ENCODE measurements at regions not wholly inside any gene's neighbourhood (a gene's known extent, or its start where the extent isn't known, plus 50 kb on each side); places are given as distances from the start of the nearest gene placed in this dataset.

GRCh38 chr20:61055180-61056010, 196.7 kb upstream of the CDH4 start:
- DNase-seq: no peak
- no peaks in the 10 kb centered on the region for H3K36me3 ChIP-seq (ENCODE audit: low read depth, low read length)
- no peaks in the 10 kb centered on the region for H3K4me1 ChIP-seq (ENCODE audit: insufficient read depth, low read length)
- H3K27ac ChIP-seq (ENCODE audit: low read length): no peak overlapping the region
- CTCF ChIA-PET: no interaction called here
- H3K27me3 ChIP-seq (ENCODE audit: low read length): 0 out of 2 replicates have a peak, but pooled peaks cover 3% of the 10 kb centered on the region
- BruUV-seq (replicated peaks): no TSS peak
- no peak overlapping the region for H3K4me2 ChIP-seq (ENCODE audit: low read length)
- no peak overlapping the region for H3K4me3 ChIP-seq (ENCODE audit: low read length)
- H2AFZ ChIP-seq (ENCODE audit: low read length): no peak overlapping the region
- TF ChIP-seq EZH2phosphoT487 (IDR thresholded peaks at IDR 0.05; ENCODE audit: borderline replicate concordance, low read length) (no peak), CTCF (conservative IDR thresholded peaks at IDR 0.05; ENCODE audit: low read depth, low read length) (no peak), EZH2 (IDR thresholded peaks at IDR 0.05; ENCODE audit: low read length, unreplicated experiment) (no peak)
- no peaks in the 10 kb centered on the region for H3K9me2 ChIP-seq (replicated peaks; ENCODE audit: low read length)
- intact Hi-C loops (cut with micrococcal nuclease): no loop called here
- no peak overlapping the region for H3K9ac ChIP-seq (ENCODE audit: low read length)
- ATAC-seq: no peak
- H3K9me3 ChIP-seq (ENCODE audit: low read length): no peaks in the 10 kb centered on the region
- H3K79me2 ChIP-seq (ENCODE audit: low read length): no peaks in the 10 kb centered on the region
- POLR2A ChIA-PET (ENCODE audit: unreplicated experiment): no interaction called here
- H4K20me1 ChIP-seq (ENCODE audit: low read length): no peaks in the 10 kb centered on the region
- no peaks in the 10 kb centered on the region for H3F3A ChIP-seq (ENCODE audit: low read length, unreplicated experiment)

- 0 out of 2 replicates have a peak, but pooled peaks cover 3% of the 10 kb centered on the region for H3K27me3 ChIP-seq (ENCODE audit: low read length)
- intact Hi-C loops (cut with micrococcal nuclease): no loop called here
- TF ChIP-seq CTCF (conservative IDR thresholded peaks at IDR 0.05; ENCODE audit: low read depth, low read length): no peak
- no peak for TF ChIP-seq EZH2 (IDR thresholded peaks at IDR 0.05; ENCODE audit: low read length, unreplicated experiment)
- TF ChIP-seq EZH2phosphoT487 (IDR thresholded peaks at IDR 0.05; ENCODE audit: borderline replicate concordance, low read length): no peak
- DNase-seq (no peak), ATAC-seq (no peak)
- H3K4me3 ChIP-seq (ENCODE audit: low read length): no peak overlapping the region
- no peaks in the 10 kb centered on the region; the same call in 1 of the 2 replicates for H3K9me3 ChIP-seq (ENCODE audit: low read length)
- H3K27ac ChIP-seq (ENCODE audit: low read length): no peak overlapping the region
- no peaks in the 10 kb centered on the region for H3K9me2 ChIP-seq (replicated peaks; ENCODE audit: low read length)
- no peak overlapping the region for H3K9ac ChIP-seq (ENCODE audit: low read length)
- CTCF ChIA-PET: no interaction called here
- H2AFZ ChIP-seq (ENCODE audit: low read length): no peak overlapping the region
- H3K36me3 ChIP-seq (ENCODE audit: low read depth, low read length): no peaks in the 10 kb centered on the region
- H4K20me1 ChIP-seq (ENCODE audit: low read length): no peaks in the 10 kb centered on the region
- H3F3A ChIP-seq (ENCODE audit: low read length, unreplicated experiment): no peaks in the 10 kb centered on the region
- POLR2A ChIA-PET (ENCODE audit: unreplicated experiment): no interaction called here
- no peak overlapping the region for H3K4me2 ChIP-seq (ENCODE audit: low read length)
- H3K4me1 ChIP-seq (ENCODE audit: insufficient read depth, low read length): no peaks in the 10 kb centered on the region
- BruUV-seq (replicated peaks): no TSS peak
- no peaks in the 10 kb centered on the region for H3K79me2 ChIP-seq (ENCODE audit: low read length)
Measured at GRCh38 chr20:61056116-61056515, 195.9 kb upstream of the CDH4 start.
